Glutamatergic neuron (in vitro differentiated cells): ENCODE measurements at regions not wholly inside any gene's neighbourhood (a gene's known extent, or its start where the extent isn't known, plus 50 kb on each side); places are given as distances from the start of the nearest gene placed in this dataset.

Experiments
- DNase-seq: peaks from one replicate; pipeline ENCODE4 v3.0.0; 2022
- H3K27ac Mint-ChIP-seq: one replicate; pipeline ENCODE4 v1.8.0; 2020; ENCODE audit warnings: mild to moderate bottlenecking, mixed read lengths, inconsistent platforms; ENCODE audit not compliant: unreplicated experiment
- H3K27me3 Mint-ChIP-seq: one replicate; pipeline ENCODE4 v1.8.0; 2020; ENCODE audit warnings: mild to moderate bottlenecking, moderate library complexity, mixed read lengths, inconsistent platforms; ENCODE audit not compliant: unreplicated experiment
- H3K36me3 Mint-ChIP-seq: one replicate; pipeline ENCODE4 v1.8.0; 2020; ENCODE audit warnings: mild to moderate bottlenecking, mixed read lengths, inconsistent platforms; ENCODE audit not compliant: unreplicated experiment
- H3K4me1 Mint-ChIP-seq: one replicate; pipeline ENCODE4 v1.8.0; 2020; ENCODE audit warnings: mild to moderate bottlenecking, low read depth, mixed read lengths, inconsistent platforms; ENCODE audit not compliant: unreplicated experiment
- H3K4me3 Mint-ChIP-seq: one replicate; pipeline ENCODE4 v1.8.0; 2020; ENCODE audit warnings: mild to moderate bottlenecking, mixed read lengths, inconsistent platforms; ENCODE audit not compliant: unreplicated experiment
- H3K9me3 Mint-ChIP-seq: one replicate; pipeline ENCODE4 v1.8.0; 2020; ENCODE audit warnings: mild to moderate bottlenecking, moderate library complexity, mixed read lengths, inconsistent platforms; ENCODE audit not compliant: unreplicated experiment
- TF ChIP-seq, protein P1 (sequence below): fragments of 200-600 bp; sonication (generic); IDR thresholded peaks from one replicate; pipeline ENCODE4 v1.5.0; 2021; ENCODE audit not compliant: partially characterized antibody, unreplicated experiment

GRCh38 chr1:162913345-162913744 lies 52.4 kb upstream of the CCDC190 start:
- Mint-ChIP-seq H3K4me3 (no peak overlapping the region), H3K9me3 (peaks cover 9% of the 10 kb centered on the region), H3K27ac (no peak overlapping the region), H3K27me3 (no peaks in the 10 kb centered on the region), H3K36me3 (peaks cover 9% of the 10 kb centered on the region), H3K4me1 (no peaks in the 10 kb centered on the region)
- DNase-seq, result no peak
- TF ChIP-seq, protein P1, sequence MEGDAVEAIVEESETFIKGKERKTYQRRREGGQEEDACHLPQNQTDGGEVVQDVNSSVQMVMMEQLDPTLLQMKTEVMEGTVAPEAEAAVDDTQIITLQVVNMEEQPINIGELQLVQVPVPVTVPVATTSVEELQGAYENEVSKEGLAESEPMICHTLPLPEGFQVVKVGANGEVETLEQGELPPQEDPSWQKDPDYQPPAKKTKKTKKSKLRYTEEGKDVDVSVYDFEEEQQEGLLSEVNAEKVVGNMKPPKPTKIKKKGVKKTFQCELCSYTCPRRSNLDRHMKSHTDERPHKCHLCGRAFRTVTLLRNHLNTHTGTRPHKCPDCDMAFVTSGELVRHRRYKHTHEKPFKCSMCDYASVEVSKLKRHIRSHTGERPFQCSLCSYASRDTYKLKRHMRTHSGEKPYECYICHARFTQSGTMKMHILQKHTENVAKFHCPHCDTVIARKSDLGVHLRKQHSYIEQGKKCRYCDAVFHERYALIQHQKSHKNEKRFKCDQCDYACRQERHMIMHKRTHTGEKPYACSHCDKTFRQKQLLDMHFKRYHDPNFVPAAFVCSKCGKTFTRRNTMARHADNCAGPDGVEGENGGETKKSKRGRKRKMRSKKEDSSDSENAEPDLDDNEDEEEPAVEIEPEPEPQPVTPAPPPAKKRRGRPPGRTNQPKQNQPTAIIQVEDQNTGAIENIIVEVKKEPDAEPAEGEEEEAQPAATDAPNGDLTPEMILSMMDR, result no peak

DNA sequence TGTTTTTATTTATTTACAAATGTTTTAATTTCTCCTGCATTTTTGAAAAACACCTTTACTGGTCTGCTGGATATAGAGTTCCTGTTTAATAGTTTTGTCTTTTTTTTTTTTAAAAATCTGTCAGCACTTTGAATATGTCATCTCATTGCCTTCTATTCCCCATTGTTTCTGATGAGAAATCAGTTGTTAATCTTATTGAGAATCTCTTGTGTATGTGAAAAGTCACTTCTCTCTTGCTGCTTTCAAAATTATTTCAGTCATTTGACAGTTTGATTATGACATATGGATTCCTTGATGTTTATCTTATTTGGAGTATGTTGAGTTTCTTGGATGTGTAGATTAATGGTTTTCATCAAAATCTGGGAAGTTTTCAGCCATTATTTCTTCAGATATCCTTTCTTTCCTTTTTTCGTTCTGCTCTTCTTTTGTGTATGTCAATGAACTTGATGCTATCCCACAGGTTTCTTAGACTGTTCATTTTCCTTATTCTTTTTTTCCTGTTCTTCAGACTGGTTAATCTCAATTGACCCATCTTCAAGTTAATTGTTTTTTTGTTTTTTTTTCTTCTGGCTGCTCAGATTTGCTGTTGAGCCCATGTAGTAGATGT lies 51.2 kb upstream of the CCDC190 start:
- peaks cover 9% of the 10 kb centered on the region for H3K36me3 Mint-ChIP-seq
- TF ChIP-seq, protein P1, result no peak
- no peak overlapping the region for H3K27ac Mint-ChIP-seq
- H3K9me3 Mint-ChIP-seq, result peaks cover 9% of the 10 kb centered on the region
- no peaks in the 10 kb centered on the region for H3K4me1 Mint-ChIP-seq
- H3K4me3 Mint-ChIP-seq, result no peak overlapping the region
- no peaks in the 10 kb centered on the region for H3K27me3 Mint-ChIP-seq
- no peak for DNase-seq
